MCF 10A (cell line): ENCODE measurements at regions not wholly inside any gene's neighbourhood (a gene's known extent, or its start where the extent isn't known, plus 50 kb on each side); places are given as distances from the start of the nearest gene placed in this dataset.

Experiments used
- BruUV-seq: library from RNA; stranded (reverse); fragments of 400-500 nt; replicated peaks from 2 replicates; lab custom pipeline; 2021; lab: Mats Ljungman, UMichigan
- CTCF ChIA-PET: fragments of 300-600 bp; sonication (Branson Sonifier 250); formaldehyde crosslinking; extraction: SDS; loops from one replicate; lab custom pipeline; 2021; ENCODE audit warnings: antibody characterized with exemption, inconsistent platforms; lab: Yijun Ruan, JAX
- POLR2A ChIA-PET: fragments of 300-600, 350-650 bp; sonication (Branson Sonifier 250); formaldehyde crosslinking; extraction: SDS; loops from one replicate; lab custom pipeline; 2020; ENCODE audit warnings: antibody characterized with exemption, inconsistent platforms; lab: Yijun Ruan, JAX
- DNase-seq: peaks from one replicate; pipeline ENCODE4 v3.0.0-alpha.2; 2018; ENCODE audit not compliant: unreplicated experiment
- H3K27ac Mint-ChIP-seq: one replicate; pipeline ENCODE4 v1.8.0; 2022; ENCODE audit warnings: mild to moderate bottlenecking, low read depth, mixed read lengths; ENCODE audit not compliant: unreplicated experiment
- H3K27me3 Mint-ChIP-seq: one replicate; pipeline ENCODE4 v1.8.0; 2022; ENCODE audit warnings: mixed read lengths; ENCODE audit not compliant: insufficient read depth, unreplicated experiment
- H3K36me3 Mint-ChIP-seq: one replicate; pipeline ENCODE4 v1.8.0; 2022; ENCODE audit warnings: mild to moderate bottlenecking, moderate library complexity, mixed read lengths; ENCODE audit not compliant: insufficient read depth, unreplicated experiment
- H3K4me1 Mint-ChIP-seq: one replicate; pipeline ENCODE4 v1.8.0; 2022; ENCODE audit warnings: mixed read lengths; ENCODE audit not compliant: insufficient read depth, unreplicated experiment
- H3K4me3 Mint-ChIP-seq: one replicate; pipeline ENCODE4 v1.8.0; 2022; ENCODE audit warnings: mild to moderate bottlenecking, moderate library complexity, mixed read lengths; ENCODE audit not compliant: unreplicated experiment
- H3K9me3 Mint-ChIP-seq: one replicate; pipeline ENCODE4 v1.8.0; 2022; ENCODE audit warnings: mixed read lengths; ENCODE audit not compliant: unreplicated experiment
- CTCF ChIP-seq: fragments of 200-600 bp; IDR thresholded peaks from one replicate; pipeline ENCODE4 v1.8.0; 2022; ENCODE audit warnings: antibody characterized with exemption, mild to moderate bottlenecking; ENCODE audit not compliant: unreplicated experiment
- intact Hi-C: fragments of 100-400 bp; cut with micrococcal nuclease; formaldehyde crosslinking; loops from 2 replicates; pipeline ENCODE4 v1.14.1; 2022

GRCh38 chr3:109806929-109807328 is 469.6 kb upstream of the DPPA4 start:
- H3K4me3 Mint-ChIP-seq: no peak overlapping the region
- no peaks in the 10 kb centered on the region for H3K27me3 Mint-ChIP-seq
- no peak for TF ChIP-seq CTCF
- H3K27ac Mint-ChIP-seq: no peak overlapping the region
- ChIA-PET POLR2A (interaction anchor here (0.6 kb wide), 1 partner anchor 11 kb away, joined by 3 read pairs; no protein-coding TSS in a partner anchor), CTCF (no interaction called here)
- H3K9me3 Mint-ChIP-seq: no peaks in the 10 kb centered on the region
- intact Hi-C loops: no loop called here
- DNase-seq: peak; percentile 20
- H3K4me1 Mint-ChIP-seq: no peaks in the 10 kb centered on the region
- no peaks in the 10 kb centered on the region for H3K36me3 Mint-ChIP-seq
- no TSS peak for BruUV-seq

GRCh38 chr3:109809513-109809912 is 472.2 kb upstream of the DPPA4 start:
- TF ChIP-seq CTCF: no peak
- Mint-ChIP-seq H3K9me3 (no peaks in the 10 kb centered on the region), H3K4me1 (no peaks in the 10 kb centered on the region), H3K4me3 (no peak overlapping the region), H3K36me3 (no peaks in the 10 kb centered on the region), H3K27ac (no peak overlapping the region), H3K27me3 (no peaks in the 10 kb centered on the region)
- POLR2A ChIA-PET: no interaction called here
- DNase-seq: no peak
- no TSS peak for BruUV-seq
- CTCF ChIA-PET: interaction anchor here (0.6 kb wide), 1 partner anchor 36 kb away, joined by 3 read pairs; no protein-coding TSS in a partner anchor
- intact Hi-C loops: no loop called here

- CTCF ChIA-PET: interaction anchor here (0.6 kb wide), 1 partner anchor 845 kb away, joined by 3 read pairs; no protein-coding TSS in a partner anchor
- BruUV-seq: no TSS peak
- H3K9me3 Mint-ChIP-seq: no peaks in the 10 kb centered on the region
- no peak for DNase-seq
- no peaks in the 10 kb centered on the region for H3K4me1 Mint-ChIP-seq
- TF ChIP-seq CTCF: no peak
- POLR2A ChIA-PET: interaction anchor here (0.7 kb wide), 1 partner anchor 12 kb away, joined by 3 read pairs; no protein-coding TSS in a partner anchor
- intact Hi-C loops: no loop called here
- no peaks in the 10 kb centered on the region for H3K27me3 Mint-ChIP-seq
- H3K36me3 Mint-ChIP-seq: no peaks in the 10 kb centered on the region
- no peak overlapping the region for H3K27ac Mint-ChIP-seq
- no peak overlapping the region for H3K4me3 Mint-ChIP-seq
Observed at GRCh38 chr3:109818081-109818480, 480.7 kb upstream of the DPPA4 start.

- no TSS peak for BruUV-seq
- no peak overlapping the region for H3K27ac Mint-ChIP-seq
- H3K4me1 Mint-ChIP-seq: no peaks in the 10 kb centered on the region
- DNase-seq: no peak
- no peaks in the 10 kb centered on the region for H3K27me3 Mint-ChIP-seq
- no peak overlapping the region for H3K4me3 Mint-ChIP-seq
- ChIA-PET CTCF (no interaction called here), POLR2A (no interaction called here)
- H3K9me3 Mint-ChIP-seq: no peaks in the 10 kb centered on the region
- no peak for TF ChIP-seq CTCF
- no peaks in the 10 kb centered on the region for H3K36me3 Mint-ChIP-seq
- intact Hi-C loops: no loop called here
Observed at GRCh38 chr3:109819734-109820133, 482.4 kb upstream of the DPPA4 start.
